Loucy (cell line): ENCODE measurements at regions not wholly inside any gene's neighbourhood (a gene's known extent, or its start where the extent isn't known, plus 50 kb on each side); places are given as distances from the start of the nearest gene placed in this dataset.

Experiments used
- EZH2phosphoT487 ChIP-seq: fragments of 200-600 bp; IDR thresholded peaks from 2 replicates; pipeline ENCODE4 v1.6.1; 2018; ENCODE audit warnings: antibody characterized with exemption, mild to moderate bottlenecking, moderate library complexity, borderline replicate concordance
- TF ChIP-seq, protein P1 (sequence below): fragments of 200-600 bp; sonication (generic); conservative IDR thresholded peaks from 2 replicates; pipeline ENCODE4 v1.5.1; 2014; ENCODE audit warnings: mild to moderate bottlenecking, antibody characterized with exemption, low read length

- TF ChIP-seq, protein P1, sequence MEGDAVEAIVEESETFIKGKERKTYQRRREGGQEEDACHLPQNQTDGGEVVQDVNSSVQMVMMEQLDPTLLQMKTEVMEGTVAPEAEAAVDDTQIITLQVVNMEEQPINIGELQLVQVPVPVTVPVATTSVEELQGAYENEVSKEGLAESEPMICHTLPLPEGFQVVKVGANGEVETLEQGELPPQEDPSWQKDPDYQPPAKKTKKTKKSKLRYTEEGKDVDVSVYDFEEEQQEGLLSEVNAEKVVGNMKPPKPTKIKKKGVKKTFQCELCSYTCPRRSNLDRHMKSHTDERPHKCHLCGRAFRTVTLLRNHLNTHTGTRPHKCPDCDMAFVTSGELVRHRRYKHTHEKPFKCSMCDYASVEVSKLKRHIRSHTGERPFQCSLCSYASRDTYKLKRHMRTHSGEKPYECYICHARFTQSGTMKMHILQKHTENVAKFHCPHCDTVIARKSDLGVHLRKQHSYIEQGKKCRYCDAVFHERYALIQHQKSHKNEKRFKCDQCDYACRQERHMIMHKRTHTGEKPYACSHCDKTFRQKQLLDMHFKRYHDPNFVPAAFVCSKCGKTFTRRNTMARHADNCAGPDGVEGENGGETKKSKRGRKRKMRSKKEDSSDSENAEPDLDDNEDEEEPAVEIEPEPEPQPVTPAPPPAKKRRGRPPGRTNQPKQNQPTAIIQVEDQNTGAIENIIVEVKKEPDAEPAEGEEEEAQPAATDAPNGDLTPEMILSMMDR, result no peak
- no peak for TF ChIP-seq EZH2phosphoT487
Measured at GRCh38 chr10:62890395-62890794, 74.2 kb upstream of the EGR2 start.
